HT-29 (cell line): ENCODE measurements at regions not wholly inside any gene's neighbourhood (a gene's known extent, or its start where the extent isn't known, plus 50 kb on each side); places are given as distances from the start of the nearest gene placed in this dataset.
"Not testable (repeated sequence)": the region's sequence is repeated elsewhere in the genome, so short reads cannot be mapped to it uniquely, and the experiment has no call there.

Source experiments
- DNase-seq: peaks from one replicate; pipeline ENCODE4 v3.0.0-alpha.2; 2015; ENCODE audit warnings: low spot score

GRCh38 chr13:18993884-18994660 lies 187.6 kb downstream of the TUBA3C start:
- DNase-seq = no peak

- no peak for DNase-seq
Measured at GRCh38 chr13:18992791-18993190, 188.8 kb downstream of the TUBA3C start.

- DNase-seq = no peak
Measured at GRCh38 chr13:18991060-18991459, 190.6 kb downstream of the TUBA3C start.

- DNase-seq = no peak
Measured at GRCh38 chr13:18978447-18978846, 203.2 kb downstream of the TUBA3C start.

DNA sequence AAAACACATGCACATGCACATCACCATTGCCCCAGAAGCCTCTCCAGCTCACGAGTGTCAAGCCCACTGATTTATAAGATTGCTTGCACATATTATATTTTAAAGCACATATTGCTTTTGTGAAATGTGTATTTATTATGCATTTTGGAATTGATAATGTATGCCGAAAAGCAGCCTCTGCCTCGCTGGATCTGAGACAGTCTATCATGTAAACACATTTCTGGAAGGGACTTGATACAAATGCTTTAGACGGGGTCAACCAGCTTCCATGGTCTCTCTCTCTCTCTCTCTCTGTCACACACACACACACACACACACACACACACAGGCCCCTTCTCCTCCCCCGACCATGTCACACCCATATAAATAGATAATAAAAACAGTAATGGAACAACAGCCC lies 203.8 kb downstream of the TUBA3C start:
- DNase-seq = no peak

GRCh38 chr13:18971576-18972219 lies 209.9 kb downstream of the TUBA3C start:
- DNase-seq = no peak

DNA sequence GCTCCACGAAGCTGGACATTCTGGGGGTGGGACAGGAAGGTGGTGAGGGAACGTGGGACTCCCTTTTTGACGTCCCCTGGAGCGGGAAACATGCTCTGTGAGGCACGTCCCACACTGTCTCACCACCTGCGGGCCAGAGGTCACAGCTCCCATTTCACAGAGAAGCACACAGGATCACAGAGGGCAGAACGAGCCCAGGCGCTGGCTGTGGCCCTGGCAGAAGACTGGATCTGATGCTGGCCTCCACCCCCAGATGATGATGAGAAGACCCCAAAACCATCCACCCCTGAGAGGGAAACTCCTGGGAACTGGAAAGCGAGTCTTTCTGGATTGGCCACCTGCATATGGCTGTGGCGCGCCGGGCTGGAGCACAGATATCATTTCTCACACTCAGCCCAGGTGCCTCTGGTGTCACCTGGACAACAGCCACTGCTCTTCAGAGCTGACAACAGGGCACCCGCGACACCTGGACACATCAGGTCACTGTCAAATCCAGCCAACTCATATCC lies 216.2 kb downstream of the TUBA3C start:
- DNase-seq = no peak

DNA sequence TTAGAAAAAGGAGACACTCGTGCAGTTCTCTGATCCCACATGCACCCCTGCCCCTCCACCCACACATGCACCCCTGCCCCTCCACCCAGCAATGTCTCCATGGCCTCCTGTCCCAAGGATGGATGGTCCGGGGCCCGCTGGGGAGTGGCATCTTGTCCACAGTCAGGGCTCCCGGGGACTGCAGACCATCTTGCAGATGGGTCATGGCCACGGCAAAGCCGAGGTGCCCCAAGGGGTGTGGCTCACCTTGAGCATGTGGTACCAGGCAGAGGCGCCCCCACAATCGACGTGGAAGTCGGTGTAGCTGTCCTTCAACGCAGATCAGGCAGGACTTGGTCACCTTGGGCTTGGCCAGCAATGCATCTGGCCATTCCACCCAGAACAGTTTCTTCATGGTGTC lies 216.7 kb downstream of the TUBA3C start:
- no peak for DNase-seq

GRCh38 chr13:18963684-18964083 lies 217.9 kb downstream of the TUBA3C start:
- not testable (repeated sequence) for DNase-seq

DNA sequence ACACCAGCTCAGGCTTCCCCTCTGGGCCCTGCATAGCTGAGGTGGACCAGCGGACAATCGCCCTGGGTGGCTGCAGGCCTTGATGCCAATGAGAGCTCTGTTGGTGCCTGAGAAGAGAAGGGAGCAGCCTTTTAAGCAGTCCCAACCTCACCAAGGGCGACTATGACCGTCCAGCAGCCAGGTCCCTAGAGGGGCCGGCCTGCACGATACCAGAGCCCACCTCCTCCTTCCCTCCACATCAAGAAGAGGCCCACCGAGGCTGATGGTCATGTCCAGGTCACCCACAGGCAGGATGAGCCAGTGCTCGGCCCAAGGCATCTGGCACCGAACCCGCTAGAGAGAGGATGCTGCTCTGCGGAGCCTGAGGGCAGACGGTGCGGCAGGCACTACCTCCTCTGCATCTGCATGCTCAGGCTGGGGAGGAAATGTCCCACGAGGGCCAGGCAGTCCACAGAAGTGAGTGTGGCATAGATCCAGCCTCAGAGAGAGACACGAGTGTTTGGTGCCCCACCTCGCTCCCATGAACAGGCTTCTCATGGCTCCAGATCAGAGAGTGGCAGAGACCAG lies 219.4 kb downstream of the TUBA3C start:
- no peak for DNase-seq

DNA sequence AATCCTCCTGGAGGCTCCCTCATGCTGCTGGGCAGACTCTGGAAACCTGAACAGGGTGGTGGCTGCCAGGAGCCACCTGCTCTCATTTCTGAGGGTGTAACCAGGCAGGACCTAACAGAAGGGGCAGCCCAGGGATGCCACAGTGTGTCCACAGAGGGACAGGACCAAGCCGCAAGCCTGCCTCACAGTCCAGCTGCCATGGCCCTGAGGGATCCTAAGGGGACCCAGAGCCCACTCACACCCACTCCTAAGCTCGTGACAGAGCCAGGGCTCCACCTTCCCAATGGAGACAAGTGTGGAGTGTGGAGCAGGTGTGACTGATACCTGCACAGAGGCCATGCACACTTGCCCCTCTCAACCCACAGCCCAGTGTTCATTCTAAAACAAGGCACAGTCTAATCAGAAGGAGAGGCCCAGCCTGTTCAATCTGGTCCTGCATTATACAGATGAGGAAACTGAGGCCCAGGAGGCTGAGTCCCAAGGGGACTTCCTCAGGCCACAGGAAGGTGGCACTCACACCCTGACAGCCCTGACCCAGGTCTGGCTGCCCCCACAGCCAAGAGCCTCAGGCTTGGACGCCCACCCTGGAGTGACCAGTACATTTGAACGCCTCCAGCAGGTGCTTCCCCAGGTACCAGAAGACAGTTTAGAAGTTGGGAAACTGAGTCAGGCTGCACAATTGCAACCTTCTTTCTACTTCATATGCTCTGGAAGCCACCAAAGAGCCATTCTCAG lies 220.1 kb downstream of the TUBA3C start:
- DNase-seq = no peak

DNA sequence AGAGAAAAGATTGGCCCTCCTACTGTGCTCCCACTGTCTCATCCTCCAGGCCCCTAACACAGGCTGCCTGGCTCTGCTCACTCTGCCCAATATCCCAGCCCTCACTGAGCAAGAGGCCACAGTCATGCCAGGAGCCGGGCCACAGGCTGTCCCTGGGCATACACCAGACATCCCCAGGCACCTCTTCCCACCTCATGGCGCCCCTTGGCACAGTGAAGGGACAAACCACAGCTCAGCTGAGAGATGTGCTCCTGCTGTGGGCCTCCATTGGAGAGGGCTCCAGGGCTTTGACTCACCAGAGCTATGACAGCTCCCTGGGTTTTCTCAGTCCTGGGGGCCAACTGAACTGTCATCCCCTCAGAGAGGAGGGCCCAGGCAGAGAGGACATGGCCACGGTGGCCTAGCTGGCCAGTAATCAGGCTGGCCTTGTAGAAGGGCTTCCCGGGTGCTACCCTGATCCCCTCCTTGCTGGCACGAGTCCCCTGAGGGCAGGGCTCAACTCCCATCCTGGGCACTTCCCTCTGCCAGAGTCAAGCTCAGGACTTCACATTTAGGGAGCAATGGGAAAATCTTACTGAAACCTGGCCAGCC lies 220.9 kb downstream of the TUBA3C start:
- DNase-seq = no peak

- DNase-seq = no peak
Measured at GRCh38 chr13:18959996-18960395, 221.6 kb downstream of the TUBA3C start.

DNA sequence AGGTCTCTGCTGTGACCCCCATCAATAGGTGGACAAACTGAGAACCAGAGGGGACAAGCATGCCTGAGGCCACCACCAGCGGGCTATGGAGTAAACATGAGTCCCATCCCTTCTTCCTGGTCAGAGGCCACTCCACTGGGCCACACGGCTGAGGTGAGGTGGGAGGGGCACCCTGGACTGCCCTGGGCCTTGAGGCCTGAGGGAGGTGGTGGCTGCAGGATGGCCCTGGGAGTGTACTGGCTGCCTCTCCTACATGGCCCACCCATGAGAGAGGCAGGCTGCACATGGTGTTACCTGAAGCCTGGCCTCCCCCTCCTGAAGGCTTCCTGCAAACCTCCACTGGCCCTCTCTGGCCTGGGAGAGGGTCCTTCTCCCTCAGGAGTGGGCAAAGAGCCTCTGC lies 222.4 kb downstream of the TUBA3C start:
- no peak for DNase-seq

- no peak for DNase-seq
Measured at GRCh38 chr13:18956473-18957078, 225.0 kb downstream of the TUBA3C start.

GRCh38 chr13:18954254-18954653 lies 227.4 kb downstream of the TUBA3C start:
- DNase-seq = no peak

DNA sequence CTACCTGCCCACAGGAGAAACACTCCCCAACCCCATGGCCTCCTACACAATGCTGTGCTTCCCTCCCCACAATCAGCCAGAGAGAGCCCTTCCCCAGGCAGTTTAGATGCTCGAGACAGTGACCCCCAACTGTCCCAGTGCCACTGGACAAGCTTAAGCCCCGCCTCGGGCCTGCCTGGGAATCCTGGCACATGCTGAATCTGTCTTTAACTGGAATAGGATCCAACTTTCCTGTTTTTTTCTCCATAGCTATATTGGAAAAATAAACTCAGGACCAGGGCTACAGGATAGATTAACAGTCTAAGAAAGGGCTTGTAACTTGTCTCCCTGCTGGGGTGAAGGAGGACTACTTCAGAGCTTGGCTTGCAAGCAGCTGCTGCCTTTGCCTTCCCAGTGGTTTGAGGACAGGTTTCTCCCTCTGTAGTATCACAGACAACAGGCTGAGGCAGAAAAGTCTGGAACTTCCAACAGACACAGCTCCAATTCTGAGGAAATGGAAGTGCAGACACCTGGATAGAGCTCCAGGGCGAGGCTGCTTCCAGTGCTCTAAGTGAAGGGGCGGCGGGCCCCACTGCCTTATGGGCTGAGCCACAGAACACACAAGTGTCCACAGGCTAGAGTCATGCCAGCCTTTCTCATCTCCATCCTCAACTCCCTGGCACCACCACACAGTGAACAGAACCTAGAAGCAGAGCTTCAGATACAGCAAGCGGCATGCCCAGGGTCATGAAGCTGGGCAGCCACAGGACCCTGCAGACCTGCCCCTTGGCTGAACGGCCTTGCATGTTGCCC lies 228.3 kb downstream of the TUBA3C start:
- no peak for DNase-seq

- no peak for DNase-seq
Measured at GRCh38 chr13:18952225-18953016, 229.2 kb downstream of the TUBA3C start.

- DNase-seq = no peak
Measured at GRCh38 chr13:18951412-18951811, 230.2 kb downstream of the TUBA3C start.

DNA sequence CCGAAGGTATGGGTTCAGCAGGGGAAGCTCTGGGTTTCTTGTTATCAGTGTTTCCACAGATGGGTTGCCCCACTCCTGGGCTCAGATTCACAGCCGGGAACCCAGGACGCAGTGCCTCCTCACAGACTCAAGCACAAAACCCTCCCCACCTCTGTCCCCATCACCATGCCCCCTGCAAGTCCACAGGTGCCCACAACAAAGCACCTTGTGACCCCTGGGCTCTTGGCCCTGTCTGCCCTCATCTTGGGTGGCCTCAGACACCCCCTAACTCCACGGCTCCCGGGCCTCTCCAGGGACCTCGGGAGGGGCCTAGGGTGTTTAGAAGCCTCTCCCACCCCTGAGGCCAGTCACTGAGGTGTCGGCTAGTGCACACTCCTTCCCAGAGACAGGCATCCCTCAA lies 231.7 kb downstream of the TUBA3C start:
- DNase-seq = no peak
